DND-41 (cell line): ENCODE measurements at regions not wholly inside any gene's neighbourhood (a gene's known extent, or its start where the extent isn't known, plus 50 kb on each side); places are given as distances from the start of the nearest gene placed in this dataset.

Source experiments
- ATAC-seq: fragments of 200-7000 bp; cut with Tn5 transposase; 3 replicates; pipeline ENCODE4 v1.9.1; 2021; ENCODE audit warnings: low read depth; ENCODE audit not compliant: insufficient read depth
- DNase-seq: peaks from one replicate; pipeline ENCODE4 v3.0.0-alpha.2; 2020
- H2AFZ ChIP-seq: 2 replicates; pipeline ENCODE4 v1.6.0; 2012; ENCODE audit warnings: low read depth, low read length
- H3K27ac ChIP-seq: 2 replicates; pipeline ENCODE4 v1.5.1; 2012; ENCODE audit warnings: low read length, inconsistent platforms
- H3K27me3 ChIP-seq: fragments of 200-600 bp; sonication (generic); 2 replicates; pipeline ENCODE4 v1.6.0; 2012; ENCODE audit warnings: low read length, mild to moderate bottlenecking, inconsistent platforms; ENCODE audit not compliant: insufficient read depth, poor library complexity
- H3K36me3 ChIP-seq: 2 replicates; pipeline ENCODE4 v1.5.1; 2012; ENCODE audit warnings: low read length, inconsistent platforms; ENCODE audit not compliant: insufficient read depth
- H3K4me1 ChIP-seq: 2 replicates; pipeline ENCODE4 v1.5.1; 2012; ENCODE audit warnings: mild to moderate bottlenecking, low read length; ENCODE audit not compliant: insufficient read depth
- H3K4me2 ChIP-seq: 2 replicates; pipeline ENCODE4 v1.6.0; 2012; ENCODE audit warnings: mild to moderate bottlenecking, moderate library complexity, low read length, inconsistent platforms; ENCODE audit not compliant: insufficient read depth
- H3K4me3 ChIP-seq, 2 experiments: fragments of 200-600 bp in 1 of 2; shearing (Covaris generic) in 1 of 2; 2 replicates each; pipeline ENCODE4 v1.5.1; 2012 to 2016; ENCODE audit warnings: inconsistent platforms in 2 of 2, low read length in 2 of 2, mild to moderate bottlenecking in 2 of 2, low read depth in 1 of 2, moderate library complexity in 1 of 2
- H3K79me2 ChIP-seq: 2 replicates; pipeline ENCODE4 v1.6.0; 2012; ENCODE audit warnings: low read length, inconsistent platforms; ENCODE audit not compliant: insufficient read depth
- H3K9ac ChIP-seq: 2 replicates; pipeline ENCODE4 v1.6.0; 2012; ENCODE audit warnings: low read depth, mild to moderate bottlenecking, inconsistent platforms, low read length, moderate library complexity
- H3K9me3 ChIP-seq: 2 replicates; pipeline ENCODE4 v1.5.1; 2012; ENCODE audit warnings: low read length, moderate library complexity, mild to moderate bottlenecking, inconsistent platforms; ENCODE audit not compliant: insufficient read depth, severe bottlenecking
- H4K20me1 ChIP-seq: 2 replicates; pipeline ENCODE4 v1.6.0; 2012; ENCODE audit warnings: low read length; ENCODE audit not compliant: insufficient read depth
- EZH2 ChIP-seq: IDR thresholded peaks from 3 replicates; pipeline ENCODE4 v1.6.1; 2012; ENCODE audit warnings: borderline replicate concordance, low read depth, mild to moderate bottlenecking, moderate library complexity, low read length, inconsistent platforms; ENCODE audit not compliant: severe bottlenecking
- TF ChIP-seq, protein P1 (sequence below): IDR thresholded peaks from 2 replicates; pipeline ENCODE4 v1.5.1; 2012; ENCODE audit warnings: borderline replicate concordance, low read length, moderate library complexity, mild to moderate bottlenecking; ENCODE audit not compliant: poor library complexity, severe bottlenecking; ENCODE audit errors: extremely low read depth

DNA sequence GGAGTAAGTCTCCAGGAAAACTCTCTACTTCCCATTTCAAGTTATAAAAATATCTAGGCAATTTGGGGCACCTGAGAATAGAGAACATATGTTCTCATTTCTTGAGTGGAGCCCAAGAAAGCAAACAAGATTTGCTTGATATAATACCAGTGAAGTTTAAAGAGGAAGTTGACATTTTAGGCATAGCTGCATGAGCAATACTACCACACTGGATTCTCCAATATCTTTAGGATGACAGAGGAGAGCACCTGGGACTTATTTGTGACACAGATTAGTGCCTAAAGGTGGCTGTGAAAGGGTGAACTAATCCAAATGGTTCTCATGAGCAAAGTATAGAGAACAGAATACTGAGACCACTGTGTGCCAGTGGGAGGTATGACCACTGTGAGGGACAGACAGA lies 423.5 kb upstream of the RIOK2 start:
- H3K4me2 ChIP-seq: no peak overlapping the region
- H3K9ac ChIP-seq: no peak overlapping the region
- TF ChIP-seq EZH2: no peak
- TF ChIP-seq, protein P1, sequence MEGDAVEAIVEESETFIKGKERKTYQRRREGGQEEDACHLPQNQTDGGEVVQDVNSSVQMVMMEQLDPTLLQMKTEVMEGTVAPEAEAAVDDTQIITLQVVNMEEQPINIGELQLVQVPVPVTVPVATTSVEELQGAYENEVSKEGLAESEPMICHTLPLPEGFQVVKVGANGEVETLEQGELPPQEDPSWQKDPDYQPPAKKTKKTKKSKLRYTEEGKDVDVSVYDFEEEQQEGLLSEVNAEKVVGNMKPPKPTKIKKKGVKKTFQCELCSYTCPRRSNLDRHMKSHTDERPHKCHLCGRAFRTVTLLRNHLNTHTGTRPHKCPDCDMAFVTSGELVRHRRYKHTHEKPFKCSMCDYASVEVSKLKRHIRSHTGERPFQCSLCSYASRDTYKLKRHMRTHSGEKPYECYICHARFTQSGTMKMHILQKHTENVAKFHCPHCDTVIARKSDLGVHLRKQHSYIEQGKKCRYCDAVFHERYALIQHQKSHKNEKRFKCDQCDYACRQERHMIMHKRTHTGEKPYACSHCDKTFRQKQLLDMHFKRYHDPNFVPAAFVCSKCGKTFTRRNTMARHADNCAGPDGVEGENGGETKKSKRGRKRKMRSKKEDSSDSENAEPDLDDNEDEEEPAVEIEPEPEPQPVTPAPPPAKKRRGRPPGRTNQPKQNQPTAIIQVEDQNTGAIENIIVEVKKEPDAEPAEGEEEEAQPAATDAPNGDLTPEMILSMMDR: no peak
- H3K4me1 ChIP-seq: no peaks in the 10 kb centered on the region
- ATAC-seq (no peak), DNase-seq (no peak)
- H2AFZ ChIP-seq: no peak overlapping the region
- H3K4me3 ChIP-seq: no peak overlapping the region
- H4K20me1 ChIP-seq: no peaks in the 10 kb centered on the region
- H3K9me3 ChIP-seq: no peaks in the 10 kb centered on the region
- H3K79me2 ChIP-seq: no peaks in the 10 kb centered on the region
- H3K36me3 ChIP-seq: no peaks in the 10 kb centered on the region
- H3K27me3 ChIP-seq: no peaks in the 10 kb centered on the region
- no peak overlapping the region for H3K27ac ChIP-seq

- Histone ChIP-seq H3K9ac (no peak overlapping the region), H3K4me2 (no peak overlapping the region), H3K36me3 (no peaks in the 10 kb centered on the region), H3K9me3 (no peaks in the 10 kb centered on the region), H3K27ac (no peak overlapping the region), H3K79me2 (no peaks in the 10 kb centered on the region), H3K4me1 (no peaks in the 10 kb centered on the region), H3K4me3 (no peak overlapping the region), H2AFZ (no peak overlapping the region), H3K27me3 (no peaks in the 10 kb centered on the region), H4K20me1 (no peaks in the 10 kb centered on the region)
- TF ChIP-seq, protein P1: no peak
- TF ChIP-seq EZH2: no peak
- ATAC-seq: no peak
- no peak for DNase-seq
These were observed 425.5 kb upstream of the RIOK2 start for GRCh38 chr5:97608501-97608900.

DNA sequence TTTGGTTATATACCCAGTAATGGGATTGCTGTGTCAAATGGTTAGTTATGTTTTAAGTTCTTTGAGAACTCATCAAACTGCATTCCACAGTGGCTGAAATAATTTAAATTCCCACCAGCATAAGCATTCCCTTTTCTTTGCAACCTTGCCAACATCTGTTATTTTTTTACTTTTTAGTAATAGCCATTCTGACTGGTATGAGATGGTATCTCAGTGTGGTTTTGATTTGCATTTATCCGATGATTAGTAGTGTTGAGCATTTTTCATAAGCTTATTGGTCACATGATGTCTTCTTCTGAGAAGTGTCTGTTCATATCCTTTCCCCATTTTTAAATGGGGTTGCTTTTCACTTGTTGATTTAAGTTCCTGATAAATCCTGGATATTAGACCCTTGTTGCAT lies 435.7 kb upstream of the RIOK2 start:
- ATAC-seq: no peak
- no peak for DNase-seq

More for the DNA sequence above, 435.7 kb upstream of the RIOK2 start:
- no peaks in the 10 kb centered on the region for H3K79me2 ChIP-seq
- H3K27ac ChIP-seq: no peak overlapping the region
- H3K36me3 ChIP-seq: no peaks in the 10 kb centered on the region
- H3K4me2 ChIP-seq: no peak overlapping the region
- no peak overlapping the region for H3K9ac ChIP-seq
- TF ChIP-seq EZH2: no peak
- TF ChIP-seq, protein P1: no peak
- H3K4me3 ChIP-seq: no peak overlapping the region
- H2AFZ ChIP-seq: no peak overlapping the region
- H3K4me1 ChIP-seq: peaks cover 17% of the 10 kb centered on the region
- H3K9me3 ChIP-seq: no peaks in the 10 kb centered on the region
- H3K27me3 ChIP-seq: no peaks in the 10 kb centered on the region
- no peaks in the 10 kb centered on the region for H4K20me1 ChIP-seq
